ENCODE measurements at regions not wholly inside any gene's neighbourhood (a gene's known extent, or its start where the extent isn't known, plus 50 kb on each side); places are given as distances from the start of the nearest gene placed in this dataset.
"Not testable (repeated sequence)": the region's sequence is repeated elsewhere in the genome, so short reads cannot be mapped to it uniquely, and the experiment has no call there.

DNA sequence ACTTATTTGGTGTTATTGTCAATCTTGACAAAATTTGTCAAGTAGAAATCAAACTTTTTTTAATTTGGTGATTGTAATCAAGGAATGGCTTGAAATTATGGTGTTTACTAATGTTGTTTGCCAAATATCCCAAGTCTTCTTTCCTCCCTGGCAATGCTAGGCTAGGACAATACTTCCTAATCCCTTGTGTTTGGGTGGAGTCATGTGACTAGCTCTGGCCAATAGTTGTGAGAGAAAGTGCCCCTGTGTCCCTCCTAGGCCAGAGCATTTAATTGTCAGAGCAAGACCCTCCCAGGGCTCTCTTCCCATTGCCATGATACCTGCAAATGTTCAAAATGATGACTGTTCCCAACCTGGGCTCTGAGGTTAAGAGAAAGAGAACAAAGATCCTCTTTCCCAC lies 132.7 kb downstream of the ANXA2 start:
- DNase-seq (ENCODE audit: low spot score), result no peak

DNA sequence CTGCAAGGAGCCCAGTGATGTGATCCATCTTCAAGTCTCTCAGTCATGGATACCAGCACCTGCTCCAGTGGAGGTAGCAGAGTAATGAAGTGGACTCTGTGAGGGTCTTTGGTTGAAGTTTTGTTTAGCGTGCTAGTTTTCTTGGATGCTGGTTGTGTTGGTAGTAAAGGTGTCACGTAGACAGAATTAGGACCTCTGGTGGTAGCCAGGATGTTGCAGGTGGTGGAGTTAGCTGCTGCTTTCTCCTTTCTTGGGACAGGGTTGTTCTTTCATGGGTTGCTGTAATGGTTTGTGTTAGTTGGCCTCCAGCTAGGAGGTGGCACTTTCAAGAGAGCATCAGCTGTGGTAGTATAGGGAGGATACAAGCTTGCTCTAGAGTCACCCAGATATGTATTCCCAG lies 125.2 kb downstream of the ANXA2 start:
- no peak for DNase-seq (ENCODE audit: low spot score)

GRCh38 chr15:60275624-60276023 lies 122.2 kb downstream of the ANXA2 start:
- no peak for DNase-seq (ENCODE audit: low spot score)

GRCh38 chr15:60278879-60279278 lies 118.9 kb downstream of the ANXA2 start:
- no peak for DNase-seq (ENCODE audit: low spot score)

DNA sequence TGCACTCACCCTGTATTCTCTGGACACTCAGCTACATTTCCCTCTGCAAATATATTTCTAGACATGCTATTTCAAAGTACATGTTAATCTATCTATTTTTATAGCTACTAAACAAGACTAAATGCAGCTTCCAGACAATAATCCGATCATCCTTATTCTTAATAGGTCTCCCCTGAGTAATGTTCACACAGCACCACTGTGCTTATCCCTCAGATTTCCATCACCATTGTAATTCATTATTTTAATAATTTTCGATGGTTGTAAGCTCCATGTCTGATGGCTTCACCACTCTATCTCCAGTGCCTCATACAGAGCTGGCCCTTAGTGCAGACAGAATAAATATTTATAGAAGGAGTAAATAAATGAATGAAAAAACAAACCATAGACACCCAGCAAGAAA lies 117.5 kb downstream of the ANXA2 start:
- no peak for DNase-seq (ENCODE audit: low spot score)

DNA sequence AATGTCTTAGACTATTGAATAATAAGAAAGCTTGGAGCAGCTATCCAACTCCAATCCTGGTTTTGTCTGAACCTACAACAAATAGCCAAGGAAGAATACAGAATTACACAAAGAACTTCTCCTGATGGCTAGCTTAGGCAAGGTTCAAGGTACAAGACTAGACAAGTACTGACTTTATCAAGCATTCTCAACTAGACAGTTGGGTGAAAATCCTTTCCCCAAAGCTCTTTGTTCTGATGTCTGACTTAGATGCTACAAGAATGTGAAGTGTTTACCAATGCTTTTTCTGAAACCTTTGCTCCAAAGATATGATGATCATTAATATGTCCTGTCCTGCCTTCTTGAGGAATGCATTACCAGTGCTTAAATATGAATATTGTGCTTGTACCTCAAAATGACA lies 113.8 kb downstream of the ANXA2 start:
- no peak for DNase-seq (ENCODE audit: low spot score)

GRCh38 chr15:60295901-60296300 lies 101.9 kb downstream of the ANXA2 start:
- DNase-seq (ENCODE audit: low spot score), result not testable (repeated sequence)

GRCh38 chr15:60297047-60297446 lies 100.7 kb downstream of the ANXA2 start:
- no peak for DNase-seq (ENCODE audit: low spot score)

Data from pons (tissue), 1 donor.